Tibial artery (tissue), 4 donors: ENCODE measurements at regions not wholly inside any gene's neighbourhood (a gene's known extent, or its start where the extent isn't known, plus 50 kb on each side); places are given as distances from the start of the nearest gene placed in this dataset.

ENCODE experiments used
- DNase-seq, 2 donors: peaks; one replicate each; pipeline ENCODE4 v3.0.0-alpha.2; 2019
- H3K27ac ChIP-seq, 2 donors: fragments of 200-600 bp; sonication (generic) in 1 of 2; 1 replicate in 1 of 2; 2 replicates in 1 of 2; pipeline ENCODE4 v1.5.1; 2018 to 2019; ENCODE audit warnings: mild to moderate bottlenecking in 1 of 2
- H3K27me3 ChIP-seq, 2 donors: fragments of 200-600 bp; sonication (generic) in 1 of 2; one replicate each; pipeline versions ENCODE4 v1.5.1 to v1.6.0; 2016 to 2019
- H3K36me3 ChIP-seq, 3 donors: fragments of 200-600 bp; sonication (generic) in 2 of 3; one replicate each; pipeline ENCODE4 v1.5.1; 2016 to 2019; ENCODE audit warnings: mild to moderate bottlenecking in 2 of 3
- H3K4me1 ChIP-seq, 4 donors: fragments of 200-600 bp; sonication (generic) in 2 of 4; 1 replicate in 3 of 4; 2 replicates in 1 of 4; pipeline ENCODE4 v1.5.1; 2016 to 2019
- H3K4me3 ChIP-seq, 2 donors: fragments of 200-600 bp; sonication (generic) in 1 of 2; 1 replicate in 1 of 2; 2 replicates in 1 of 2; pipeline ENCODE4 v1.5.1; 2018 to 2019; ENCODE audit warnings: mild to moderate bottlenecking in 2 of 2
- H3K9me3 ChIP-seq, 3 donors: fragments of 200-600 bp; sonication (generic) in 1 of 3; one replicate each; pipeline ENCODE4 v1.5.1; 2016 to 2019
- CTCF ChIP-seq, 2 experiments: fragments of 200-600 bp in 1 of 2; fragments of 450-650 bp in 1 of 2; IDR thresholded peaks; one replicate each; pipeline ENCODE4 v1.5.1; 2017 to 2019; ENCODE audit warnings: antibody characterized with exemption in 2 of 2, mild to moderate bottlenecking in 1 of 2, moderate library complexity in 1 of 2
- intact Hi-C: fragments of 100-400 bp; cut with DNase I; formaldehyde crosslinking; loops from one replicate; pipeline ENCODE4 v1.15.0; 2023; ENCODE audit warnings: low total_unique reads

GRCh38 chr2:239871481-239872435 is 153.4 kb downstream of the NDUFA10 start:
- no peaks in the 10 kb centered on the region for H3K9me3 ChIP-seq
- H3K4me1 ChIP-seq: no peaks in the 10 kb centered on the region
- intact Hi-C loops: no loop called here
- no peak overlapping the region for H3K27ac ChIP-seq
- TF ChIP-seq CTCF (IDR thresholded peaks at IDR 0.05): no peak
- peak in 1 of 2 donors; percentile 55 for DNase-seq
- H3K27me3 ChIP-seq: peaks cover 0 to 6% of the 10 kb centered on the region in 2 donors
- H3K36me3 ChIP-seq: no peaks in the 10 kb centered on the region
- H3K4me3 ChIP-seq: no peak overlapping the region

- no peaks in the 10 kb centered on the region for H3K36me3 ChIP-seq
- peak in 1 of 2 donors; percentile 40 for DNase-seq
- intact Hi-C loops: no loop called here
- H3K4me3 ChIP-seq: no peak overlapping the region
- H3K27ac ChIP-seq: no peak overlapping the region
- no peaks in the 10 kb centered on the region for H3K9me3 ChIP-seq
- TF ChIP-seq CTCF (IDR thresholded peaks at IDR 0.05): no peak
- no peaks in the 10 kb centered on the region for H3K4me1 ChIP-seq
- peaks cover 0 to 6% of the 10 kb centered on the region in 2 donors for H3K27me3 ChIP-seq
Measured at GRCh38 chr2:239870863-239871262, 154.3 kb downstream of the NDUFA10 start.

- Histone ChIP-seq H3K9me3 (no peaks in the 10 kb centered on the region), H3K36me3 (no peaks in the 10 kb centered on the region), H3K4me3 (no peak overlapping the region), H3K27ac (no peak overlapping the region), H3K4me1 (no peaks in the 10 kb centered on the region), H3K27me3 (peaks cover 0 to 6% of the 10 kb centered on the region in 2 donors)
- TF ChIP-seq CTCF (IDR thresholded peaks at IDR 0.05): no peak
- intact Hi-C loops: no loop called here
- peak in 1 of 2 donors; percentile 29 for DNase-seq
Measured at GRCh38 chr2:239870276-239870675, 154.9 kb downstream of the NDUFA10 start.

GRCh38 chr2:239869272-239870155 is 155.6 kb downstream of the NDUFA10 start:
- Histone ChIP-seq H3K36me3 (no peaks in the 10 kb centered on the region), H3K9me3 (no peaks in the 10 kb centered on the region), H3K27ac (no peak overlapping the region), H3K4me1 (no peaks in the 10 kb centered on the region), H3K27me3 (peaks cover 0 to 6% of the 10 kb centered on the region in 2 donors), H3K4me3 (no peak overlapping the region)
- intact Hi-C loops: no loop called here
- no peak for TF ChIP-seq CTCF (IDR thresholded peaks at IDR 0.05)
- peak in 1 of 2 donors; percentile 61 for DNase-seq

GRCh38 chr2:239868556-239869181 is 156.5 kb downstream of the NDUFA10 start:
- Histone ChIP-seq H3K27ac (no peak overlapping the region), H3K4me3 (no peak overlapping the region), H3K4me1 (no peaks in the 10 kb centered on the region), H3K36me3 (no peaks in the 10 kb centered on the region), H3K27me3 (peaks cover 0 to 6% of the 10 kb centered on the region in 2 donors), H3K9me3 (no peaks in the 10 kb centered on the region)
- TF ChIP-seq CTCF (IDR thresholded peaks at IDR 0.05): no peak
- intact Hi-C loops: no loop called here
- no peak for DNase-seq
